Panc1 (cell line): ENCODE measurements at regions not wholly inside any gene's neighbourhood (a gene's known extent, or its start where the extent isn't known, plus 50 kb on each side); places are given as distances from the start of the nearest gene placed in this dataset.

ENCODE experiments used
- ATAC-seq: fragments of 200-7000 bp; cut with Tn5 transposase; 2 replicates; pipeline ENCODE4 v1.9.1; 2020; ENCODE audit warnings: mild to moderate bottlenecking, moderate library complexity
- BruUV-seq: library from RNA; stranded (reverse); fragments of 400-500 nt; replicated peaks from 2 replicates; lab custom pipeline; 2021; lab: Mats Ljungman, UMichigan
- CTCF ChIA-PET: fragments of 300-600 bp; sonication (Branson Sonifier 250); formaldehyde crosslinking; loops from one replicate; lab custom pipeline; 2022; ENCODE audit warnings: antibody characterized with exemption; lab: Charles Lee
- POLR2A ChIA-PET: fragments of 300-600 bp; sonication (Branson Sonifier 250); formaldehyde crosslinking; loops from one replicate; lab custom pipeline; 2022; ENCODE audit warnings: antibody characterized with exemption; lab: Charles Lee
- DNase-seq: peaks from one replicate; pipeline ENCODE4 v3.0.0-alpha.2; 2010; ENCODE audit warnings: low read depth, low spot score
- H3K27ac ChIP-seq: 2 replicates; pipeline ENCODE4 v1.5.1; 2011; ENCODE audit warnings: mild to moderate bottlenecking, low read length, inconsistent platforms
- H3K27me3 ChIP-seq: fragments of 200-500 bp; sonication (Bioruptor generic); 2 replicates; pipeline ENCODE4 v1.6.0; 2014; ENCODE audit warnings: low read length, inconsistent platforms; ENCODE audit not compliant: control insufficient read depth, insufficient read depth
- H3K36me3 ChIP-seq: fragments of 200-500 bp; sonication (Bioruptor generic); 2 replicates; pipeline ENCODE4 v1.5.1; 2014; ENCODE audit warnings: inconsistent platforms, mild to moderate bottlenecking, low read length, moderate library complexity; ENCODE audit not compliant: control insufficient read depth, insufficient read depth
- H3K4me1 ChIP-seq: 2 replicates; pipeline ENCODE4 v1.5.1; 2011; ENCODE audit warnings: inconsistent platforms, mild to moderate bottlenecking, low read length, moderate library complexity; ENCODE audit not compliant: control insufficient read depth, insufficient read depth
- H3K4me3 ChIP-seq, 2 experiments: 2 replicates each; pipeline ENCODE4 v1.5.1; 2011 to 2012; ENCODE audit warnings: low read depth in 2 of 2, low read length in 2 of 2, mild to moderate bottlenecking in 2 of 2, inconsistent platforms in 1 of 2, moderate library complexity in 1 of 2
- H3K9me3 ChIP-seq: fragments of 200-500 bp; sonication (Bioruptor generic); 2 replicates; pipeline ENCODE4 v1.5.1; 2014; ENCODE audit warnings: low read depth, mild to moderate bottlenecking, inconsistent platforms, low read length, moderate library complexity; ENCODE audit not compliant: control insufficient read depth, insufficient read depth
- CTCF ChIP-seq: fragments of 450-650 bp; IDR thresholded peaks from 2 replicates; pipeline ENCODE4 v1.5.1; 2017; ENCODE audit warnings: mild to moderate bottlenecking
- POLR2AphosphoS5 ChIP-seq: IDR thresholded peaks from 2 replicates; pipeline ENCODE4 v1.6.1; 2012; ENCODE audit warnings: mild to moderate bottlenecking, low read depth, low read length, moderate library complexity
- REST ChIP-seq, 2 experiments: IDR thresholded peaks; 2 replicates each; pipeline ENCODE4 v1.6.1; 2011 to 2012; ENCODE audit warnings: low read depth in 2 of 2, control low read depth in 1 of 2, low read length in 1 of 2, mild to moderate bottlenecking in 1 of 2, moderate library complexity in 1 of 2; ENCODE audit not compliant: insufficient read depth in 1 of 2
- SIN3A ChIP-seq: IDR thresholded peaks from 2 replicates; pipeline ENCODE4 v1.6.1; 2012; ENCODE audit warnings: low read depth, mild to moderate bottlenecking, low read length, moderate library complexity, borderline replicate concordance; ENCODE audit not compliant: insufficient read depth
- TCF7L2 ChIP-seq: IDR thresholded peaks from 2 replicates; pipeline ENCODE4 v1.6.1; 2011; ENCODE audit warnings: mild to moderate bottlenecking, low read depth, low read length, inconsistent platforms
- in situ Hi-C: cut with HindIII; loops from 2 replicates; pipeline ENCODE4 v1.10.0; 2016; ENCODE audit warnings: low sequenced_read_pairs, low pct_unique_long_range_greater_than_20kb
- intact Hi-C: fragments of 100-400 bp; cut with micrococcal nuclease; formaldehyde crosslinking; loops from one replicate; pipeline ENCODE4 v1.10.0; 2022; ENCODE audit not compliant: unreplicated experiment

- DNase-seq (no peak), ATAC-seq (no peak)
- Histone ChIP-seq H3K27ac (no peak overlapping the region), H3K9me3 (no peaks in the 10 kb centered on the region), H3K36me3 (no peaks in the 10 kb centered on the region), H3K27me3 (no peaks in the 10 kb centered on the region), H3K4me1 (no peaks in the 10 kb centered on the region), H3K4me3 (no peak overlapping the region)
- intact Hi-C loops: no loop called here
- in situ Hi-C loops: no loop called here
- CTCF ChIA-PET: no interaction called here
- TF ChIP-seq CTCF (no peak), POLR2AphosphoS5 (no peak), TCF7L2 (no peak), REST (IDR thresholded peaks at IDR 0.05; ENCODE audit: insufficient read depth in 1 of 2, low read depth in 2 of 2, low read length in 1 of 2) (no peak), SIN3A (no peak)
- POLR2A ChIA-PET: no interaction called here
- no TSS peak for BruUV-seq
These were observed 130.0 kb downstream of the ENC1 start for GRCh38 chr5:74510476-74511075.

GRCh38 chr5:74507370-74508005, 133.0 kb downstream of the ENC1 start:
- Histone ChIP-seq H3K27me3 (no peaks in the 10 kb centered on the region), H3K4me3 (no peak overlapping the region), H3K27ac (no peak overlapping the region), H3K36me3 (no peaks in the 10 kb centered on the region), H3K9me3 (no peaks in the 10 kb centered on the region), H3K4me1 (no peaks in the 10 kb centered on the region)
- CTCF ChIA-PET: no interaction called here
- in situ Hi-C loops: no loop called here
- ATAC-seq (no peak), DNase-seq (no peak)
- intact Hi-C loops: no loop called here
- no TSS peak for BruUV-seq
- TF ChIP-seq SIN3A (no peak), CTCF (no peak), REST (IDR thresholded peaks at IDR 0.05; ENCODE audit: insufficient read depth in 1 of 2, low read depth in 2 of 2, low read length in 1 of 2) (no peak), POLR2AphosphoS5 (no peak), TCF7L2 (no peak)
- POLR2A ChIA-PET: no interaction called here
